GM23338 (cell line): ENCODE measurements at regions not wholly inside any gene's neighbourhood (a gene's known extent, or its start where the extent isn't known, plus 50 kb on each side); places are given as distances from the start of the nearest gene placed in this dataset.
"Not testable (repeated sequence)": the region's sequence is repeated elsewhere in the genome, so short reads cannot be mapped to it uniquely, and the experiment has no call there.

Experiments used
- CREB1 ChIP-seq: fragments of 250-450 bp; sonication (Bioruptor Pico); IDR thresholded peaks from 2 replicates; pipeline ENCODE4 v1.5.0; 2020; ENCODE audit warnings: low read depth, mild to moderate bottlenecking, moderate library complexity
- EZH2 ChIP-seq: fragments of 200-600 bp; sonication (generic); IDR thresholded peaks from one replicate; pipeline ENCODE4 v1.8.0; 2017; ENCODE audit warnings: antibody characterized with exemption, mild to moderate bottlenecking, low read depth; ENCODE audit not compliant: unreplicated experiment
- EZH2phosphoT487 ChIP-seq: fragments of 200-600 bp; sonication (generic); IDR thresholded peaks from one replicate; pipeline ENCODE4 v1.8.1; 2018; ENCODE audit warnings: antibody characterized with exemption; ENCODE audit not compliant: unreplicated experiment
- JUNB ChIP-seq: IDR thresholded peaks from one replicate; pipeline ENCODE4 v1.6.1; 2016; ENCODE audit warnings: antibody characterized with exemption; ENCODE audit not compliant: unreplicated experiment
- POLR2AphosphoS5 ChIP-seq: IDR thresholded peaks from 2 replicates; pipeline ENCODE4 v1.6.1; 2016; ENCODE audit warnings: antibody characterized with exemption, low read depth
- STAT1 ChIP-seq: IDR thresholded peaks from one replicate; pipeline ENCODE4 v1.6.1; 2016; ENCODE audit warnings: antibody characterized with exemption; ENCODE audit not compliant: unreplicated experiment
- ZNF331 ChIP-seq: fragments of 250-450 bp; sonication (Bioruptor Pico); IDR thresholded peaks from 2 replicates; pipeline ENCODE4 v1.5.0; 2020; ENCODE audit warnings: low read depth, mild to moderate bottlenecking, moderate library complexity
- TF ChIP-seq, protein P1 (sequence below), 2 experiments: fragments of 200-600 bp in 1 of 2; sonication (generic) in 1 of 2; conservative IDR thresholded peaks; 2 replicates each; pipeline versions ENCODE4 v1.5.1 to v1.6.1; 2016 to 2017; ENCODE audit warnings: antibody characterized with exemption in 2 of 2, low read depth in 2 of 2, mild to moderate bottlenecking in 2 of 2, moderate library complexity in 1 of 2
- TF ChIP-seq, protein P2 (sequence below): fragments of 250-450 bp; sonication (Bioruptor Pico); IDR thresholded peaks from 2 replicates; pipeline ENCODE4 v1.5.0; 2020; ENCODE audit warnings: mild to moderate bottlenecking, moderate library complexity
- TF ChIP-seq, protein P3 (sequence below): IDR thresholded peaks from one replicate; pipeline ENCODE4 v1.6.1; 2018; ENCODE audit warnings: antibody characterized with exemption; ENCODE audit not compliant: unreplicated experiment
- TF ChIP-seq, protein P4 (sequence below): IDR thresholded peaks from 2 replicates; pipeline ENCODE4 v1.6.1; 2016; ENCODE audit warnings: antibody characterized with exemption

DNA sequence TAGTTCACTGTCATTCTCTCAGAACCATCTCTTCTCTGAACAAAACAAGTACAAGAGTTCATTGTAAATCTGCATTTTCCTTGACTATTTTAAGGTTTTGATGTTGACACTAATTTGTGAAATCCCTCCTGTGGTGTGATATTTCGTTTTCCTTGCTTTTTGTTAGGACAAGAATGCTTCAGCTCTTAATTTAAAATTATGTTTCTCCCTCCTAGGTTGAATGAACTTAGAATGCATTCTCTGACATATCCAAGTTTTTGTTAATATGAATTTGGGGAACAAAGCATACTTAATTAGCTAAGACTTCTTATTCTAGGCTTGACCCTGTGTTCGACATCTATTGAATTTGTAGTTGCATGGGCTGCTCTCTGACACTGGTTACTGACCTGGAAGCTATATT is 508.7 kb downstream of the FOXD4L5 start:
- TF ChIP-seq, protein P1, sequence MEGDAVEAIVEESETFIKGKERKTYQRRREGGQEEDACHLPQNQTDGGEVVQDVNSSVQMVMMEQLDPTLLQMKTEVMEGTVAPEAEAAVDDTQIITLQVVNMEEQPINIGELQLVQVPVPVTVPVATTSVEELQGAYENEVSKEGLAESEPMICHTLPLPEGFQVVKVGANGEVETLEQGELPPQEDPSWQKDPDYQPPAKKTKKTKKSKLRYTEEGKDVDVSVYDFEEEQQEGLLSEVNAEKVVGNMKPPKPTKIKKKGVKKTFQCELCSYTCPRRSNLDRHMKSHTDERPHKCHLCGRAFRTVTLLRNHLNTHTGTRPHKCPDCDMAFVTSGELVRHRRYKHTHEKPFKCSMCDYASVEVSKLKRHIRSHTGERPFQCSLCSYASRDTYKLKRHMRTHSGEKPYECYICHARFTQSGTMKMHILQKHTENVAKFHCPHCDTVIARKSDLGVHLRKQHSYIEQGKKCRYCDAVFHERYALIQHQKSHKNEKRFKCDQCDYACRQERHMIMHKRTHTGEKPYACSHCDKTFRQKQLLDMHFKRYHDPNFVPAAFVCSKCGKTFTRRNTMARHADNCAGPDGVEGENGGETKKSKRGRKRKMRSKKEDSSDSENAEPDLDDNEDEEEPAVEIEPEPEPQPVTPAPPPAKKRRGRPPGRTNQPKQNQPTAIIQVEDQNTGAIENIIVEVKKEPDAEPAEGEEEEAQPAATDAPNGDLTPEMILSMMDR (conservative IDR thresholded peaks at IDR 0.05; ENCODE audit: low read depth in 2 of 2) = not testable (repeated sequence)
- TF ChIP-seq EZH2 = peak; percentile 42
- TF ChIP-seq, protein P2, sequence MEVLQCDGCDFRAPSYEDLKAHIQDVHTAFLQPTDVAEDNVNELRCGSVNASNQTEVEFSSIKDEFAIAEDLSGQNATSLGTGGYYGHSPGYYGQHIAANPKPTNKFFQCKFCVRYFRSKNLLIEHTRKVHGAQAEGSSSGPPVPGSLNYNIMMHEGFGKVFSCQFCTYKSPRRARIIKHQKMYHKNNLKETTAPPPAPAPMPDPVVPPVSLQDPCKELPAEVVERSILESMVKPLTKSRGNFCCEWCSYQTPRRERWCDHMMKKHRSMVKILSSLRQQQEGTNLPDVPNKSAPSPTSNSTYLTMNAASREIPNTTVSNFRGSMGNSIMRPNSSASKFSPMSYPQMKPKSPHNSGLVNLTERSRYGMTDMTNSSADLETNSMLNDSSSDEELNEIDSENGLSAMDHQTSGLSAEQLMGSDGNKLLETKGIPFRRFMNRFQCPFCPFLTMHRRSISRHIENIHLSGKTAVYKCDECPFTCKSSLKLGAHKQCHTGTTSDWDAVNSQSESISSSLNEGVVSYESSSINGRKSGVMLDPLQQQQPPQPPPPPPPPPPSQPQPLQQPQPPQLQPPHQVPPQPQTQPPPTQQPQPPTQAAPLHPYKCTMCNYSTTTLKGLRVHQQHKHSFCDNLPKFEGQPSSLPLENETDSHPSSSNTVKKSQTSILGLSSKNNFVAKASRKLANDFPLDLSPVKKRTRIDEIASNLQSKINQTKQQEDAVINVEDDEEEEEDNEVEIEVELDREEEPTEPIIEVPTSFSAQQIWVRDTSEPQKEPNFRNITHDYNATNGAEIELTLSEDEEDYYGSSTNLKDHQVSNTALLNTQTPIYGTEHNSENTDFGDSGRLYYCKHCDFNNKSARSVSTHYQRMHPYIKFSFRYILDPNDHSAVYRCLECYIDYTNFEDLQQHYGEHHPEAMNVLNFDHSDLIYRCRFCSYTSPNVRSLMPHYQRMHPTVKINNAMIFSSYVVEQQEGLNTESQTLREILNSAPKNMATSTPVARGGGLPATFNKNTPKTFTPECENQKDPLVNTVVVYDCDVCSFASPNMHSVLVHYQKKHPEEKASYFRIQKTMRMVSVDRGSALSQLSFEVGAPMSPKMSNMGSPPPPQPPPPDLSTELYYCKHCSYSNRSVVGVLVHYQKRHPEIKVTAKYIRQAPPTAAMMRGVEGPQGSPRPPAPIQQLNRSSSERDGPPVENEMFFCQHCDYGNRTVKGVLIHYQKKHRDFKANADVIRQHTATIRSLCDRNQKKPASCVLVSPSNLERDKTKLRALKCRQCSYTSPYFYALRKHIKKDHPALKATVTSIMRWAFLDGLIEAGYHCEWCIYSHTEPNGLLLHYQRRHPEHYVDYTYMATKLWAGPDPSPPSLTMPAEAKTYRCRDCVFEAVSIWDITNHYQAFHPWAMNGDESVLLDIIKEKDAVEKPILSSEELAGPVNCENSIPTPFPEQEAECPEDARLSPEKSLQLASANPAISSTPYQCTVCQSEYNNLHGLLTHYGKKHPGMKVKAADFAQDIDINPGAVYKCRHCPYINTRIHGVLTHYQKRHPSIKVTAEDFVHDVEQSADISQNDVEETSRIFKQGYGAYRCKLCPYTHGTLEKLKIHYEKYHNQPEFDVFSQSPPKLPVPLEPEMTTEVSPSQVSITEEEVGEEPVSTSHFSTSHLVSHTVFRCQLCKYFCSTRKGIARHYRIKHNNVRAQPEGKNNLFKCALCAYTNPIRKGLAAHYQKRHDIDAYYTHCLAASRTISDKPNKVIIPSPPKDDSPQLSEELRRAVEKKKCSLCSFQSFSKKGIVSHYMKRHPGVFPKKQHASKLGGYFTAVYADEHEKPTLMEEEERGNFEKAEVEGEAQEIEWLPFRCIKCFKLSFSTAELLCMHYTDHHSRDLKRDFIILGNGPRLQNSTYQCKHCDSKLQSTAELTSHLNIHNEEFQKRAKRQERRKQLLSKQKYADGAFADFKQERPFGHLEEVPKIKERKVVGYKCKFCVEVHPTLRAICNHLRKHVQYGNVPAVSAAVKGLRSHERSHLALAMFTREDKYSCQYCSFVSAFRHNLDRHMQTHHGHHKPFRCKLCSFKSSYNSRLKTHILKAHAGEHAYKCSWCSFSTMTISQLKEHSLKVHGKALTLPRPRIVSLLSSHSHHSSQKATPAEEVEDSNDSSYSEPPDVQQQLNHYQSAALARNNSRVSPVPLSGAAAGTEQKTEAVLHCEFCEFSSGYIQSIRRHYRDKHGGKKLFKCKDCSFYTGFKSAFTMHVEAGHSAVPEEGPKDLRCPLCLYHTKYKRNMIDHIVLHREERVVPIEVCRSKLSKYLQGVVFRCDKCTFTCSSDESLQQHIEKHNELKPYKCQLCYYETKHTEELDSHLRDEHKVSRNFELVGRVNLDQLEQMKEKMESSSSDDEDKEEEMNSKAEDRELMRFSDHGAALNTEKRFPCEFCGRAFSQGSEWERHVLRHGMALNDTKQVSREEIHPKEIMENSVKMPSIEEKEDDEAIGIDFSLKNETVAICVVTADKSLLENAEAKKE (CRISPR knock-in tag) = not testable (repeated sequence)
- not testable (repeated sequence) for TF ChIP-seq POLR2AphosphoS5; EZH2phosphoT487; ZNF331; JUNB; CREB1 (CRISPR knock-in tag); STAT1
- TF ChIP-seq, protein P3, sequence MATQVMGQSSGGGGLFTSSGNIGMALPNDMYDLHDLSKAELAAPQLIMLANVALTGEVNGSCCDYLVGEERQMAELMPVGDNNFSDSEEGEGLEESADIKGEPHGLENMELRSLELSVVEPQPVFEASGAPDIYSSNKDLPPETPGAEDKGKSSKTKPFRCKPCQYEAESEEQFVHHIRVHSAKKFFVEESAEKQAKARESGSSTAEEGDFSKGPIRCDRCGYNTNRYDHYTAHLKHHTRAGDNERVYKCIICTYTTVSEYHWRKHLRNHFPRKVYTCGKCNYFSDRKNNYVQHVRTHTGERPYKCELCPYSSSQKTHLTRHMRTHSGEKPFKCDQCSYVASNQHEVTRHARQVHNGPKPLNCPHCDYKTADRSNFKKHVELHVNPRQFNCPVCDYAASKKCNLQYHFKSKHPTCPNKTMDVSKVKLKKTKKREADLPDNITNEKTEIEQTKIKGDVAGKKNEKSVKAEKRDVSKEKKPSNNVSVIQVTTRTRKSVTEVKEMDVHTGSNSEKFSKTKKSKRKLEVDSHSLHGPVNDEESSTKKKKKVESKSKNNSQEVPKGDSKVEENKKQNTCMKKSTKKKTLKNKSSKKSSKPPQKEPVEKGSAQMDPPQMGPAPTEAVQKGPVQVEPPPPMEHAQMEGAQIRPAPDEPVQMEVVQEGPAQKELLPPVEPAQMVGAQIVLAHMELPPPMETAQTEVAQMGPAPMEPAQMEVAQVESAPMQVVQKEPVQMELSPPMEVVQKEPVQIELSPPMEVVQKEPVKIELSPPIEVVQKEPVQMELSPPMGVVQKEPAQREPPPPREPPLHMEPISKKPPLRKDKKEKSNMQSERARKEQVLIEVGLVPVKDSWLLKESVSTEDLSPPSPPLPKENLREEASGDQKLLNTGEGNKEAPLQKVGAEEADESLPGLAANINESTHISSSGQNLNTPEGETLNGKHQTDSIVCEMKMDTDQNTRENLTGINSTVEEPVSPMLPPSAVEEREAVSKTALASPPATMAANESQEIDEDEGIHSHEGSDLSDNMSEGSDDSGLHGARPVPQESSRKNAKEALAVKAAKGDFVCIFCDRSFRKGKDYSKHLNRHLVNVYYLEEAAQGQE = not testable (repeated sequence)
- TF ChIP-seq, protein P4, sequence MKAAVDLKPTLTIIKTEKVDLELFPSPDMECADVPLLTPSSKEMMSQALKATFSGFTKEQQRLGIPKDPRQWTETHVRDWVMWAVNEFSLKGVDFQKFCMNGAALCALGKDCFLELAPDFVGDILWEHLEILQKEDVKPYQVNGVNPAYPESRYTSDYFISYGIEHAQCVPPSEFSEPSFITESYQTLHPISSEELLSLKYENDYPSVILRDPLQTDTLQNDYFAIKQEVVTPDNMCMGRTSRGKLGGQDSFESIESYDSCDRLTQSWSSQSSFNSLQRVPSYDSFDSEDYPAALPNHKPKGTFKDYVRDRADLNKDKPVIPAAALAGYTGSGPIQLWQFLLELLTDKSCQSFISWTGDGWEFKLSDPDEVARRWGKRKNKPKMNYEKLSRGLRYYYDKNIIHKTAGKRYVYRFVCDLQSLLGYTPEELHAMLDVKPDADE = not testable (repeated sequence)
